ENCODE measurements at regions not wholly inside any gene's neighbourhood (a gene's known extent, or its start where the extent isn't known, plus 50 kb on each side); places are given as distances from the start of the nearest gene placed in this dataset.

DNA sequence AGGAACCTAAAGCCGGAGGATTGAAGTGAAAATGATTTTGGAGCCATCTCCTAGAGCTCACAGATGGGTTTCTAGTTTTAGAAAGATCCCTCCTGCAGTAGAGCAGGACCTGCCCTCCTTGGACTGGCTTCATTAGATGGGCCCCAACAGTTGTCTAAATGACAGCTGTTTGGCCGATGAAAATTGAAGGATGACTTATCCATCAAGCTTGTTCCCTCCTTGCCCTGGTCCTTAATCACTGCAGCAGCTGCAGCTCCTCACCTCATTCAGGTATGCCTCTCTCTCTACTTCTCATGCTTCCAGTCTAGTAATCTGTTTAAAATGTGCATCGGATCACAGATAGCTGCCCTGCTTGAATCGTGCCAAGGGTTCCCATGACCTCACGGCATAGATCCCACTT, 677.6 kb downstream of the BCL11A start:
- DNase-seq (no peak), ATAC-seq (ENCODE audit: low read depth) (no peak)
- intact Hi-C loops (cut with micrococcal nuclease), result no loop called here
- Histone ChIP-seq H3K9ac (ENCODE audit: low read length) (no peak overlapping the region), H4K20me1 (ENCODE audit: control insufficient read depth, insufficient read depth, low read length, poor library complexity, severe bottlenecking) (no peaks in the 10 kb centered on the region), H3K4me3 (ENCODE audit: control extremely low read depth in 1 of 5, extremely low read depth in 1 of 5, insufficient read depth in 1 of 5, low read depth in 2 of 5, low read length in 4 of 5) (no peak overlapping the region), H3K27me3 (replicated peaks in 1 of 4; ENCODE audit: control extremely low read depth in 1 of 4, control insufficient read depth in 3 of 4, insufficient read depth in 4 of 4, low read length in 3 of 4) (no peaks in the 10 kb centered on the region), H3K4me2 (replicated peaks; ENCODE audit: low read depth, low read length, poor library complexity, severe bottlenecking) (no peak overlapping the region), H3K36me3 (replicated peaks in 1 of 2; ENCODE audit: control extremely low read depth in 1 of 2, control insufficient read depth in 1 of 2, extremely low read depth in 1 of 2, insufficient read depth in 2 of 2, low read length in 1 of 2) (no peaks in the 10 kb centered on the region), H3K79me2 (ENCODE audit: control insufficient read depth, insufficient read depth, low read length) (no peaks in the 10 kb centered on the region), H3K9me3 (ENCODE audit: control extremely low read depth in 1 of 3, control insufficient read depth in 2 of 3, insufficient read depth in 1 of 3, low read length in 2 of 3) (no peaks in the 10 kb centered on the region), H3K4me1 (ENCODE audit: control insufficient read depth in 2 of 2, insufficient read depth in 2 of 2, low read length in 2 of 2) (no peaks in the 10 kb centered on the region), H3K27ac (ENCODE audit: low read length in 2 of 2) (no peak overlapping the region), H2AFZ (ENCODE audit: insufficient read depth, low read depth, low read length, poor library complexity, severe bottlenecking) (no peak overlapping the region)
- no peaks in the 10 kb centered on the region for H3K9me3 Mint-ChIP-seq (ENCODE audit: insufficient read depth)
- 93% methylated on average over 4 of the region's 5 CpGs for WGBS (ENCODE audit: insufficient coverage)
- TF ChIP-seq, protein P1, sequence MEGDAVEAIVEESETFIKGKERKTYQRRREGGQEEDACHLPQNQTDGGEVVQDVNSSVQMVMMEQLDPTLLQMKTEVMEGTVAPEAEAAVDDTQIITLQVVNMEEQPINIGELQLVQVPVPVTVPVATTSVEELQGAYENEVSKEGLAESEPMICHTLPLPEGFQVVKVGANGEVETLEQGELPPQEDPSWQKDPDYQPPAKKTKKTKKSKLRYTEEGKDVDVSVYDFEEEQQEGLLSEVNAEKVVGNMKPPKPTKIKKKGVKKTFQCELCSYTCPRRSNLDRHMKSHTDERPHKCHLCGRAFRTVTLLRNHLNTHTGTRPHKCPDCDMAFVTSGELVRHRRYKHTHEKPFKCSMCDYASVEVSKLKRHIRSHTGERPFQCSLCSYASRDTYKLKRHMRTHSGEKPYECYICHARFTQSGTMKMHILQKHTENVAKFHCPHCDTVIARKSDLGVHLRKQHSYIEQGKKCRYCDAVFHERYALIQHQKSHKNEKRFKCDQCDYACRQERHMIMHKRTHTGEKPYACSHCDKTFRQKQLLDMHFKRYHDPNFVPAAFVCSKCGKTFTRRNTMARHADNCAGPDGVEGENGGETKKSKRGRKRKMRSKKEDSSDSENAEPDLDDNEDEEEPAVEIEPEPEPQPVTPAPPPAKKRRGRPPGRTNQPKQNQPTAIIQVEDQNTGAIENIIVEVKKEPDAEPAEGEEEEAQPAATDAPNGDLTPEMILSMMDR (IDR thresholded peaks at IDR 0.05), result no peak
- no peak for TF ChIP-seq EZH2 (IDR thresholded peaks at IDR 0.05; ENCODE audit: borderline replicate concordance, insufficient read depth, low read depth, low read length, poor library complexity, severe bottlenecking)
- H3K27ac Mint-ChIP-seq, result no peak overlapping the region
- peaks cover 3% of the 10 kb centered on the region for H3K27me3 Mint-ChIP-seq
- CTCF ChIA-PET, result no interaction called here
- H3K4me1 Mint-ChIP-seq, result no peaks in the 10 kb centered on the region
- POLR2A ChIA-PET, result no interaction called here
- H3K4me3 Mint-ChIP-seq, result no peak overlapping the region

DNA sequence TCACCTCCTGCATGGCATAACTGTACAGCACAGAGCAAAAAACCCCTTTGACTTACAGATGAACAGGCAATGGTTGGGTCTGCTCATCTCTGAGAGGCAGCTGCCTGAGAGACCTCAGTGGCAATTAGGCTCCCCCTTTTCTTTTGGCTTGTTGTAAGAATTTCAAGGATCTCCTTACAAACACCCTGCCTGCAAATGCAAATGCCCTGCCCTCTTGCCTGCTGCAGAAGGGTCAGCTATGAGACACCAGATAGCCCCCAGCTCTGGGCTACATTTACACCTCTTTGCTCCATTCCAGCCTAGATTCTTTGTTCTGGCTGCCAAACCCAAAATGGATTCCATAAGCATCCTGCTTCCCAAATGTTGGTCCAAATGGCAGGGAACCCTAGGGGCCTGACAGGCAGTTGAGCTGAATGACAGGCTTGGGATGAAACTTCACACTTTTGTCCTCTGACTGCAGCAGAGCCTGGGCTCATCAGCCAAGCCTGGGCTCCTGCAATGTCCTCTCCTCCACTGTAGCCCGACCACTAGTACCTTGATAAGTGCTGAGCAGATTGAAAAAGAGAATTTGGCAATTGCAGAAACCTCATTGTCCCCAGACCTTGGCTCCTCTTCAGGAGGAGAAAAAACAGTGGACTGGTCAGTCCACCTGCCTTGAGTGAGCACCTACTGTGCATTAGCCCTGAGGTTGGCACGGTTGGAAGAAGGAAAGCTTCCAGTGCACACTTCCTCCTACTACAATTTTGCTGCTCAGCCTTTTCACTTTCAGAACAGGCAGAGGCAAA, 678.3 kb downstream of the BCL11A start:
- CTCF ChIA-PET, result no interaction called here
- no peak overlapping the region for H3K27ac Mint-ChIP-seq
- no peaks in the 10 kb centered on the region for H3K9me3 ChIP-seq (ENCODE audit: control extremely low read depth in 1 of 3, control insufficient read depth in 2 of 3, insufficient read depth in 1 of 3, low read length in 2 of 3)
- H3K79me2 ChIP-seq (ENCODE audit: control insufficient read depth, insufficient read depth, low read length), result no peaks in the 10 kb centered on the region
- no peak overlapping the region for H3K4me3 ChIP-seq (ENCODE audit: control extremely low read depth in 1 of 5, extremely low read depth in 1 of 5, insufficient read depth in 1 of 5, low read depth in 2 of 5, low read length in 4 of 5)
- H3K36me3 ChIP-seq (replicated peaks in 1 of 2; ENCODE audit: control extremely low read depth in 1 of 2, control insufficient read depth in 1 of 2, extremely low read depth in 1 of 2, insufficient read depth in 2 of 2, low read length in 1 of 2), result no peaks in the 10 kb centered on the region
- H3K9ac ChIP-seq (ENCODE audit: low read length), result no peak overlapping the region
- no peak overlapping the region for H3K4me3 Mint-ChIP-seq
- no peak overlapping the region for H3K4me2 ChIP-seq (replicated peaks; ENCODE audit: low read depth, low read length, poor library complexity, severe bottlenecking)
- no CpG with 5 or more reads among the region's 2 CpGs for WGBS (ENCODE audit: insufficient coverage)
- TF ChIP-seq, protein P1 (IDR thresholded peaks at IDR 0.05), result no peak
- TF ChIP-seq EZH2 (IDR thresholded peaks at IDR 0.05; ENCODE audit: borderline replicate concordance, insufficient read depth, low read depth, low read length, poor library complexity, severe bottlenecking), result no peak
- H3K27me3 Mint-ChIP-seq, result peaks cover 3% of the 10 kb centered on the region
- H2AFZ ChIP-seq (ENCODE audit: insufficient read depth, low read depth, low read length, poor library complexity, severe bottlenecking), result no peak overlapping the region
- POLR2A ChIA-PET, result no interaction called here
- no peak overlapping the region for H3K27ac ChIP-seq (ENCODE audit: low read length in 2 of 2)
- H4K20me1 ChIP-seq (ENCODE audit: control insufficient read depth, insufficient read depth, low read length, poor library complexity, severe bottlenecking), result no peaks in the 10 kb centered on the region
- H3K9me3 Mint-ChIP-seq (ENCODE audit: insufficient read depth), result no peaks in the 10 kb centered on the region
- DNase-seq, result no peak
- no peaks in the 10 kb centered on the region for H3K27me3 ChIP-seq (replicated peaks in 1 of 4; ENCODE audit: control extremely low read depth in 1 of 4, control insufficient read depth in 3 of 4, insufficient read depth in 4 of 4, low read length in 3 of 4)
- no peaks in the 10 kb centered on the region for H3K4me1 ChIP-seq (ENCODE audit: control insufficient read depth in 2 of 2, insufficient read depth in 2 of 2, low read length in 2 of 2)
- no peaks in the 10 kb centered on the region for H3K4me1 Mint-ChIP-seq
- no peak for ATAC-seq (ENCODE audit: low read depth)
- intact Hi-C loops (cut with micrococcal nuclease), result no loop called here
